Posterior cingulate gyrus (tissue), 11 donors: ENCODE measurements at regions not wholly inside any gene's neighbourhood (a gene's known extent, or its start where the extent isn't known, plus 50 kb on each side); places are given as distances from the start of the nearest gene placed in this dataset.

Source experiments
- DNase-seq, 10 donors: peaks; one replicate each; pipeline versions ENCODE4 v3.0.0 to v3.0.0-alpha.2; 2020 to 2021; ENCODE audit warnings: mixed read lengths in 3 of 10
- intact Hi-C: fragments of 100-400 bp; cut with DNase I; formaldehyde crosslinking; loops from one replicate; pipeline ENCODE4 v1.15.1; 2023

- DNase-seq = no peak
- intact Hi-C loops = no loop called here
Observed at GRCh38 chr3:83715307-83715706, 1243.5 kb upstream of the CADM2 start.

GRCh38 chr3:83729576-83729975 is 1229.2 kb upstream of the CADM2 start:
- intact Hi-C loops = no loop called here
- no peak for DNase-seq

GRCh38 chr3:83734656-83735055 is 1224.1 kb upstream of the CADM2 start:
- no peak for DNase-seq
- intact Hi-C loops = no loop called here

GRCh38 chr3:83738202-83738601 is 1220.6 kb upstream of the CADM2 start:
- intact Hi-C loops = no loop called here

GRCh38 chr3:83740504-83740903 is 1218.3 kb upstream of the CADM2 start:
- intact Hi-C loops = no loop called here
- DNase-seq = no peak

More at GRCh38 chr3:83738202-83738601, 1220.6 kb upstream of the CADM2 start:
- DNase-seq = no peak

GRCh38 chr3:83765956-83766355 is 1192.8 kb upstream of the CADM2 start:
- no peak for DNase-seq
- intact Hi-C loops = no loop called here

- DNase-seq = peak in 4 of 10 donors; percentile 18 to 81 (median 66)
- intact Hi-C loops = no loop called here
Observed at GRCh38 chr3:83769791-83770663, 1188.8 kb upstream of the CADM2 start.

GRCh38 chr3:83770664-83771402 is 1188.0 kb upstream of the CADM2 start:
- intact Hi-C loops = no loop called here

GRCh38 chr3:83802801-83803200 is 1156.0 kb upstream of the CADM2 start:
- intact Hi-C loops = no loop called here
- DNase-seq = no peak

More at GRCh38 chr3:83770664-83771402, 1188.0 kb upstream of the CADM2 start:
- DNase-seq = peak in 1 of 10 donors; percentile 20

GRCh38 chr3:83807511-83807910 is 1151.3 kb upstream of the CADM2 start:
- intact Hi-C loops = no loop called here
- no peak for DNase-seq

- intact Hi-C loops = no loop called here
- DNase-seq = no peak
Observed at GRCh38 chr3:83813176-83813575, 1145.6 kb upstream of the CADM2 start.

GRCh38 chr3:83816653-83817052 is 1142.1 kb upstream of the CADM2 start:
- DNase-seq = no peak
- intact Hi-C loops = no loop called here

GRCh38 chr3:83821506-83821905 is 1137.3 kb upstream of the CADM2 start:
- peak in 1 of 10 donors; percentile 31 for DNase-seq
- intact Hi-C loops = no loop called here

- intact Hi-C loops = no loop called here
- no peak for DNase-seq
Observed at GRCh38 chr3:83823095-83823494, 1135.7 kb upstream of the CADM2 start.

- intact Hi-C loops = no loop called here
- DNase-seq = no peak
Observed at GRCh38 chr3:83835040-83835439, 1123.7 kb upstream of the CADM2 start.

GRCh38 chr3:83842511-83842910 is 1116.3 kb upstream of the CADM2 start:
- no peak for DNase-seq
- intact Hi-C loops = no loop called here

GRCh38 chr3:83843716-83844115 is 1115.1 kb upstream of the CADM2 start:
- intact Hi-C loops = no loop called here
- no peak for DNase-seq

GRCh38 chr3:83849106-83849730 is 1109.6 kb upstream of the CADM2 start:
- DNase-seq = no peak
- intact Hi-C loops = no loop called here

- intact Hi-C loops = no loop called here
- no peak for DNase-seq
Observed at GRCh38 chr3:83863380-83863779, 1095.4 kb upstream of the CADM2 start.

GRCh38 chr3:83868909-83869567 is 1089.8 kb upstream of the CADM2 start:
- no peak for DNase-seq
- intact Hi-C loops = no loop called here

- DNase-seq = no peak
- intact Hi-C loops = no loop called here
Observed at GRCh38 chr3:83873550-83873949, 1085.2 kb upstream of the CADM2 start.
